HepG2 (cell line): ENCODE measurements at regions not wholly inside any gene's neighbourhood (a gene's known extent, or its start where the extent isn't known, plus 50 kb on each side); places are given as distances from the start of the nearest gene placed in this dataset.

Experiments
- ATAC-seq: fragments of 200-7000 bp; cut with Tn5 transposase; 3 replicates; pipeline ENCODE4 v1.9.1; 2020; ENCODE audit warnings: mild to moderate bottlenecking, moderate library complexity
- BruUV-seq: library from RNA; stranded (reverse); fragments of 400-500 nt; replicated peaks from 2 replicates; lab custom pipeline; 2021; lab: Mats Ljungman, UMichigan
- CTCF ChIA-PET: fragments of 300-600 bp; formaldehyde crosslinking; extraction: SDS; loops from one replicate; lab custom pipeline; 2021; ENCODE audit warnings: low total read pairs, inconsistent platforms, low intra/inter-chr PET ratio; lab: Yijun Ruan, JAX
- POLR2A ChIA-PET: fragments of 350-600 bp; sonication (Branson Sonifier 250); formaldehyde crosslinking; loops from one replicate; lab custom pipeline; 2020; ENCODE audit warnings: antibody characterized with exemption, inconsistent platforms; lab: Yijun Ruan, JAX
- DNase-seq: peaks from one replicate; pipeline ENCODE4 v3.0.0-alpha.2; 2015; ENCODE audit warnings: low spot score
- FAIRE-seq: peaks from 3 replicates; lab custom pipeline; 2011; peaks lifted over from hg19 to GRCh38; lab: Jason Lieb, UNC
- H2AFZ ChIP-seq: one replicate; pipeline ENCODE4 v1.6.1; 2011; ENCODE audit warnings: low read length, inconsistent platforms
- H3K27ac ChIP-seq: fragments of 300-600 bp; 3 replicates; pipeline ENCODE4 v1.8.0; 2011; ENCODE audit warnings: mixed run types, mild to moderate bottlenecking, mixed read lengths, low read length, inconsistent platforms; ENCODE audit not compliant: insufficient read depth; ENCODE audit errors: extremely low read length
- H3K27me3 ChIP-seq, 2 experiments: fragments of 200-600 bp in 1 of 2; 2 replicates in 1 of 2; 3 replicates in 1 of 2; pipeline versions ENCODE4 v1.6.0 to v1.8.0; 2011; ENCODE audit warnings: low read length in 2 of 2, mild to moderate bottlenecking in 2 of 2, moderate library complexity in 2 of 2, inconsistent platforms in 1 of 2; ENCODE audit not compliant: insufficient read depth in 2 of 2, control insufficient read depth in 1 of 2
- H3K36me3 ChIP-seq, 2 experiments: fragments of 200-600 bp in 1 of 2; replicated peaks in 1 of 2; 2 replicates in 1 of 2; 3 replicates in 1 of 2; pipeline versions ENCODE4 v1.5.1 to v1.8.0; 2011; ENCODE audit warnings: low read length in 2 of 2, inconsistent platforms in 1 of 2; ENCODE audit not compliant: insufficient read depth in 2 of 2, control insufficient read depth in 1 of 2
- H3K4me1 ChIP-seq: 2 replicates; pipeline ENCODE4 v1.5.1; 2012; ENCODE audit warnings: low read length, inconsistent platforms; ENCODE audit not compliant: insufficient read depth
- H3K4me2 ChIP-seq: 2 replicates; pipeline ENCODE4 v1.6.0; 2011; ENCODE audit warnings: low read depth, low read length, inconsistent platforms
- H3K4me3 ChIP-seq, 3 experiments: fragments of 200-600 bp in 1 of 3; sonication (generic), shearing (Covaris generic) in 1 of 3; replicated peaks in 1 of 3; 2 replicates each; pipeline ENCODE4 v1.5.1; 2011 to 2016; ENCODE audit warnings: low read length in 3 of 3, inconsistent platforms in 2 of 3, low read depth in 2 of 3, mild to moderate bottlenecking in 2 of 3, control low read depth in 1 of 3, mixed read lengths in 1 of 3; ENCODE audit not compliant: insufficient read depth in 1 of 3
- H3K79me2 ChIP-seq: one replicate; pipeline ENCODE4 v1.6.1; 2011; ENCODE audit warnings: low read length, inconsistent platforms; ENCODE audit not compliant: insufficient read depth
- H3K9ac ChIP-seq: 2 replicates; pipeline ENCODE4 v1.6.0; 2011; ENCODE audit warnings: mild to moderate bottlenecking, low read depth, low read length, inconsistent platforms; ENCODE audit not compliant: insufficient read depth
- H3K9me3 ChIP-seq: 2 replicates; pipeline ENCODE4 v1.5.1; 2012; ENCODE audit warnings: mild to moderate bottlenecking, low read length
- H4K20me1 ChIP-seq: 2 replicates; pipeline ENCODE4 v1.6.0; 2011; ENCODE audit warnings: inconsistent platforms, mild to moderate bottlenecking, low read length, moderate library complexity; ENCODE audit not compliant: insufficient read depth
- CHCHD3 ChIP-seq: sonication (generic); formaldehyde crosslinking; IDR thresholded peaks from 2 replicates; pipeline ENCODE4 v1.8.0; 2022; ENCODE audit warnings: mild to moderate bottlenecking, missing genetic modification reagents, moderate library complexity
- DRAP1 ChIP-seq: IDR thresholded peaks from 2 replicates; pipeline ENCODE4 v1.6.1; 2016; ENCODE audit warnings: missing genetic modification reagents, missing compliant biosample characterization
- MBD4 ChIP-seq: IDR thresholded peaks from 2 replicates; pipeline ENCODE4 v1.6.1; 2012; ENCODE audit warnings: low read length, inconsistent platforms, borderline replicate concordance
- PHF20 ChIP-seq: sonication (generic); formaldehyde crosslinking; IDR thresholded peaks from 2 replicates; pipeline ENCODE4 v1.5.0; 2020; ENCODE audit warnings: mild to moderate bottlenecking, missing genetic modification reagents
- SALL2 ChIP-seq: sonication (generic); formaldehyde crosslinking; IDR thresholded peaks from 2 replicates; pipeline ENCODE4 v1.8.1; 2023; ENCODE audit warnings: mild to moderate bottlenecking, missing genetic modification reagents, inconsistent platforms
- TERF1 ChIP-seq: sonication (generic); formaldehyde crosslinking; IDR thresholded peaks from 2 replicates; pipeline ENCODE4 v1.8.0; 2022; ENCODE audit warnings: mild to moderate bottlenecking, missing genetic modification reagents, moderate library complexity
- ZNF678 ChIP-seq: sonication (generic); formaldehyde crosslinking; IDR thresholded peaks from 2 replicates; pipeline ENCODE4 v1.4.0; 2020; ENCODE audit warnings: mild to moderate bottlenecking, missing genetic modification reagents
- WGBS: methylation state at CpG from one replicate; pipeline ENCODE4 v1.1.6; 2017; ENCODE audit warnings: low lambda C conversion rate; 5-methylcytosine and 5-hydroxymethylcytosine counted together
- in situ Hi-C: cut with HindIII; loops from 2 replicates; pipeline ENCODE4 v1.10.0; 2017; ENCODE audit warnings: low pct_unique_long_range_greater_than_20kb; ENCODE audit not compliant: extremely low pct_ligation_motif_present
- intact Hi-C: fragments of 100-400 bp; cut with micrococcal nuclease; formaldehyde crosslinking; loops from one replicate; pipeline ENCODE4 v1.10.0; 2022; ENCODE audit not compliant: unreplicated experiment
- TF ChIP-seq, protein P1 (sequence below): sonication (generic); formaldehyde crosslinking; IDR thresholded peaks from 2 replicates; pipeline ENCODE4 v1.5.0; 2020; ENCODE audit warnings: missing genetic modification reagents, mild to moderate bottlenecking, borderline replicate concordance

DNA sequence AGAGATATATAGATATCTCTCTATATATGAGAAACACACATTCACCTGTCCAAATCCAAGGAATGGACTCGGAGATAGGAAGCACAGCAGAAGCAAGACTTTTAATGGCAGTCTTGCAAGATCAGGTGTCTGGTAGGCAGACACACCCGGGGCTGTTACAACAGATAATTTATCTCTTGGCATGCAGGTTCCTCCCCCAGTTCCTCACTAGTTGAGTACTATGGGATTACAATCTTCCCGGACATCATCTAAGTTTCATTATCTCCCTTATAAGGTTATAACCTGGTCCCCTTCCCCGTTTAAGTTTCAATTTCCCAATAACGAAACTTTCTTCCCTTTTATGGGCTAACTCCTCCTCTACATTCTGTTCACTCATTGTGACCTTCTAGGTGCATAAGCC lies 399.3 kb downstream of the PPP1R3A start (continued):
- TF ChIP-seq ZNF678 (no peak), DRAP1 (no peak), SALL2 (CRISPR knock-in tag) (no peak), CHCHD3 (CRISPR knock-in tag) (no peak)
- TF ChIP-seq, protein P1, sequence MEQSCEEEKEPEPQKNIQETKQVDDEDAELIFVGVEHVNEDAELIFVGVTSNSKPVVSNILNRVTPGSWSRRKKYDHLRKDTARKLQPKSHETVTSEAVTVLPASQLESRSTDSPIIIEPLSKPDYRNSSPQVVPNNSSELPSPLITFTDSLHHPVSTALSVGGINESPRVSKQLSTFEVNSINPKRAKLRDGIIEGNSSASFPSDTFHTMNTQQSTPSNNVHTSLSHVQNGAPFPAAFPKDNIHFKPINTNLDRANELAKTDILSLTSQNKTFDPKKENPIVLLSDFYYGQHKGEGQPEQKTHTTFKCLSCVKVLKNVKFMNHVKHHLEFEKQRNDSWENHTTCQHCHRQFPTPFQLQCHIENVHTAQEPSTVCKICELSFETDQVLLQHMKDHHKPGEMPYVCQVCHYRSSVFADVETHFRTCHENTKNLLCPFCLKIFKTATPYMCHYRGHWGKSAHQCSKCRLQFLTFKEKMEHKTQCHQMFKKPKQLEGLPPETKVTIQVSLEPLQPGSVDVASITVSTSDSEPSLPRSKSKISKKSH (CRISPR knock-in tag) = no peak

DNA sequence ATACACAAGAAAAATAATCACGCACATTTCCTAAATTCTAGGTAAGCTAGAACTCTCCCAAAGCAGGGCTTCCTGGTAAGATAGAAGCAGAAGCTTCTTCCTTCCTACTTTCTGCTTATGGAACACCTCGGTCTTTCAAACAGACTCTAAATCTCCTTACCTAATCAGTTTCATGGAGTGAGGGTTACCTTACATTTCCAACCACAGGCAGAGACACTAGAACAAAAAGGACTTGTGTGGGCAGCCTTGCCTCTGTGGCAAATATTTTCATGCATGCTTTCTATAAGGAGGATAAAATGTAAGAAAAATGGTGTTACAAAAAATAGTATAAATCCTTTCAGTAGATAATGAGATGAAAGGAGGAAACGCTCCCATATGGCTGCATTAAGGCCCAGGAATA lies 386.3 kb upstream of the SMIM30 start:
- BruUV-seq = no TSS peak
- in situ Hi-C loops (no loop called here), intact Hi-C loops (no loop called here)
- ATAC-seq (no peak), FAIRE-seq (no peak), DNase-seq (no peak)
- ChIA-PET CTCF (no interaction called here), POLR2A (no interaction called here)
- H3K36me3 ChIP-seq = no peaks in the 10 kb centered on the region
- no peaks in the 10 kb centered on the region for H3K79me2 ChIP-seq
- H3K4me2 ChIP-seq = no peak overlapping the region
- H3K4me3 ChIP-seq = no peak overlapping the region
- H3K9ac ChIP-seq = no peak overlapping the region
- 12% methylated on average over 3 of the region's 3 CpGs for whole genome bisulfite sequencing
- H3K27ac ChIP-seq = no peak overlapping the region
- H3K9me3 ChIP-seq = no peaks in the 10 kb centered on the region
- no peak overlapping the region for H2AFZ ChIP-seq
- no peak for TF ChIP-seq MBD4
- no peak for TF ChIP-seq TERF1 (CRISPR knock-in tag)
- TF ChIP-seq PHF20 (CRISPR knock-in tag) = no peak
- TF ChIP-seq, all 625 proteins: peak for 0
- no peaks in the 10 kb centered on the region for H4K20me1 ChIP-seq
- no peaks in the 10 kb centered on the region for H3K4me1 ChIP-seq
- no peaks in the 10 kb centered on the region for H3K27me3 ChIP-seq
